CMK (cell line): ENCODE measurements at regions not wholly inside any gene's neighbourhood (a gene's known extent, or its start where the extent isn't known, plus 50 kb on each side); places are given as distances from the start of the nearest gene placed in this dataset.

Experiments
- DNase-seq: peaks from one replicate; pipeline ENCODE4 v3.0.0-alpha.2; 2010; ENCODE audit warnings: low read depth

DNA sequence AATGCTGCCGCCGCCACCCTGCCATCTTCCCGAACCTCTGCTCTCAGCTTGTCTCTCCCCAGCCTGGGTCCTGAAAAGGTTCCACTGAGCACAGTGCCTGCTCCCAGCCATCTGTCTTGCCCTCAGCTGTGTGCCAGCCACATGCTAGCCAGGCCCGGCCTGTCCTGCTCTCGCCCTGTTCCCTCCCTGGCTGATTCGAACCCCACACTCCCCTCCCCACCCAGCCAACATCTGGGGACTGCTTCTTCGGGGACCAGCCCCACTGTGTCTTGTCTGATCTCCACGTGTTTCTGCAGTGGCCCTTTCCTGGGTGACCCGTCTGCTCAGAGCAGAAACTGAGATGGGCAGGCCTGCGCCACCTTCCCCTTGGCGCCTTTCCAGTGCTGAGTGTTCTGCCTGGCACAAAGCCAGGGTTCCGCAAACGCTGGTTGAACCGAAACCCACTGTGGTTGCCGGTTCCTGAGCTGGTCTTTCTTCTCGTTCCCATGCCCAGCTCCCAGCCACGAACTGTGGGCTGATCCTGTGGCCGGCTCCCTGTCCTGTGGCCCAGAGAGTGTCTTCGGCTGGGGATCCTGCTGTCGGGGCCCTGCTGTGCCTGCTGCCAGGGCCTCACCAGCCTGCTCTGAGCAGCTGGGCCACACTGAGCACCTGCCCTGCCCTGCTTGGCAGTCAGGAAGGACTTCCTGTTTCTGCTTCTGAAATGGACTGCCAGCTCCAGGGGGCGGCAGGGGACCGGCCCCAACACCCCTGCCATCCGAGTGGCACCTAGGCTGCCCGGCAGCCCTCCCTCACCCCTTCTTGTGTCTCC is 62.7 kb upstream of the KLF13 start:
- DNase-seq: peak; percentile 75

DNA sequence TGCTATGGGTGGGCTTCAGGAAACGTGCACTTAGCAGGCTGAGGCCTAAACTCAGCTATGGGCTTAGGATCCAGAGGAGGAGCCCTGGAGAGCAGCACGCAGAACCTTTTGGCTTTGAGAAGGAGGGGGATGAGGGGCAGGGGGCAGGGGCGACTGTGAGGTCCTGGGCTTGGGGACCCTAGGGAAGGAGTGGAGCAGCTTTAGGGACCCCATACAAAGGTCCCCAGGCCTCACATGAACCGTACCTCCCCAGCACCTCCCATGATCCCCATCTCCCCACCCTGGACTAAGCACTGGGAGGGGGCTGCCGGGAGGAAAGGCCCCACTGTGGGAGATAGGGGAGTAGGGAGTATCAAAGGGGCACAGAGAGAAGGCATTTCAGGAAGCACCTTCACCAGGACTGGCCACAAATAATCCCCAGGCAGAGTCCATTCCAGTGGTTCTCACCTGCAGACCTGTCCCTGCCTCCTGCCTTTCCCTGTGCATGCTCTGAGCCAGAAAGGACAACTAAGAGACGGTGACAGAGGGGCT is 62.0 kb upstream of the KLF13 start:
- DNase-seq: no peak

DNA sequence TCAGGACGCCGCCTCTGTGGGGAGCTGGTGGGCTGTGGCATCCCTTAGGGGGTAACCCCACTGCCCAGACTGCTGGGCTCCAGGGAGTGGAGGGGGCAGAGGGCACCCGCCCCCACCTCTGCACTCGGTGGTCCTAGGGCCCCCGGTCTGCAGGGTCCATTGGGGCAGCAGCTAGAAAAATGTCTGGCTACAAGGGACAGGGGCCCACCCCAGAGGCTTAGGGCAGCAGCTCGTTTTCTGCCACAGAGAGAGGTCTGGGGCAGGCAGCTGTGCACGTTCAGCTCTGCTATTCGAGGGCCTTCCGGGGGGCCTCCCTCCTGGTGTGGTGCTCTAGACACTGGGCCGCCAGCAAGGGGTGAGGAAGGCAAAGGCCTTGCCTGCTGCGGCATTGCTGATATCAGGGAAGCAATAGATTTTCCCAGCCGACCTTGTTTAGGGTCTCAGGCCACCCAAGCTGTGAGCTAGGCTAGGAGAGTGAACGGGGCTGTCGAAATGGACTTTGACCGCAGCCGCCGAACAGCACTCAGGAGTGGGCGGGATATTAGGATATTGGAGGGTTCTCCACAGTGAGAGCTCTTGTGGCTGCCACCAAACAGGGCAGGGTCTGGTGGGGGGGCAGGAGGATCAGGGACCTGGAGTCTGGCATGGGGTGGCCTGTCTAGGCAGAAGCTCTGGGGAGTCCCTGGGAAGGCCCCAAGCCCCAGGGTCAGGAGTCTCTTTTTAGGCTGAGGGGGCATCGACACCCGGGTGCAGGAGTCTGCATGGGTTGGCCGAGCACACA is 61.4 kb upstream of the KLF13 start:
- DNase-seq: no peak

DNA sequence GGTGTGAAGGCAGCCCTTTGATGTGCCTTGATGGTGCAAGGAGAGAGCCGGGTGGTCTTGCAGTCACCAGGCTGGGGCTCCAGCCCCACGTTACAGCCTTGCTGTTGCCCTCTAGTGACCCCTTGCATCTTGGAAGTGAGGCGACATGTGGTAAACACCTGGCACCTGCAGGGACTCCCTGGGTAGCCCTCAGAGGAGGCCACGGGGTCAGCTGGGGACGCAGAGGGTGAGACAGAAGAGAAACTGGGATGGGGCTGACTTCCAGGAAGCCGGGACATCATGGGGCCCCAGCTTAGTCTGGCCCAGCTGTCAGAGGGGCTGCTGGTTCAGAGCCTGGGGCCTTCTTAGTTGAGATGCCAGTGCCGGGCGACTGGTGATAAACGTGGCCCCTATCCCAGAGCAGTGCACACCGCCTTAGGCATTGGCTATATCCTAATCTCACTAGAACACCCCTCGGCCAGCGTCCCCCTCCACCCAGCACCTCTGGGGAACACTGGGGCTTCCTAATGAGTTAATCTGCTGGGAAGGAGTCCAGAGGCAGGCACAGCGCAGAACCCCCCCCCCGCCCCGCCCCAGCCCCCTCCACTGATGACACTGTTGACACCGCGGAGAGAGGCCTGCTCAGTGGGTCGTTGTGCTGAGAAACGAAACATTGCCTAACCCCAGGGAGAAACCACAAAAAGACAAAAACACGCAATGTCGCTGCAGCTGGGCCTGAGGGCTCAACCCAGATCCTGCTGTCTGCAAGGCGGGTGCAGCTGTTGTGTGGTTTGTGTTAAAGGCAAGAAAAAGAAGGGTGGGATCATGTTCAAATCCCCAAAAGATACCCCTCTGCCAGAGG is 60.5 kb upstream of the KLF13 start:
- DNase-seq: no peak

DNA sequence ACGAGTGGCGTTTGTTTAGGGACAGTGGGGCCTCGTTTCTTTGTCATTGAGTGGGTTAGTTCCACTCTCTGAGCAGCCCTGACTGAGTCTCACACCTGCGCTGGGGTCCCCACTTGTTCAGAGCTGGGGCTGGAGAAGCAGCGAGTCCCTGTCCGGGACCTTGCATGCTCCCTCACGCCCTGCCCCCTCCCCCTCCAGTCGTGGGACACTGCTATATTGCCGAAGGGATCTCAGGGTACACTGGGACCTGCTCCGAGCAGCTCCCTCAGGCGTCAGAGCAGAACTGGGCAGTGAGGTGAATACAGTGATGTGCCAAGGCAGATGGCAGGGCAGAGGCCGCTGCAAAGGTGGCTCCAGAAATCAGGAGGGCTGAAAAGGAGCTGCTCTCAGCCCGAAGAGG is 59.9 kb upstream of the KLF13 start:
- DNase-seq: no peak

DNA sequence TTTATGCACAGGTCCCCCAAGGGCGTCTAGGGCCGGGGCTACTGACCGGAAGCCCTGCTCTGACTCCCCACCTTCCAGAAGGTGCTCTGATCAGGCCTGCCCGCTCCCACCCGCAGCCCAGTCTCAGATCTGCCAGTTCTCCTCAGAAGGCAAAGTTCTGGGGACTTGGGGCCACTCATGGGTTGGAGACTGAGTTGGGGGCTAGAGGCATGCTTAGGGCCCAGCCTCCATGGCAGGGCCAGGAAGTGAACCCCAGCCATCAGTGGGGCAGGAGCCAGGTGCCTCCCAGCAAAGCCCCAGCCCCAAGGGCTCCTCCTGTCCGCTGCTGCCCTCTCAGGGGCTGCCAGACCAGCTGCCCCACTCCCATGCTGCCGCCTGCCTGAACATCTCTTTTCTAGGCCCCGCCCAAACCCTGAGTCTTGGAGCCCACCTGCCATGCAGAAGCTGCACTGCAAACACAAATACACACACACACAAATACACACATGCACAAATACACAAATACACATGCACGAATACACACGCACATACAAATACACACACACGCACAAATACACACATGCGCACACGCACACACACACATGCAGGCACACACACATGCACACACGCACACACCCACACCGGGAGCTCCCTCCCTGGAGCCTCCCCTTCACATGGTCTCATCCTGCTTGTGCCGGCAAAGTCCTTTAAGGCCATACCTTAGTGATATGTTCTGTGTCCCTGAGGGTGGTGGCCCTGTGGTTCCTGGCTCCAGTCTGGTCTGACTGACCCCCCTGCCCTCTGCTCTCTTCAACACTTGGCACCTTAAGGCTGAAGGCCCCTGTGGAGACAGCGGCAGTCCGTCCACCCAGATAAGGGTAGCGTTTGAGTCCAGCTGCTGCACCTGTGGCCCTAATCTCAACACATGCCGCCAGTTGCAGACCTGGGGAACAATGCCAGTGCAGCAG is 59.2 kb upstream of the KLF13 start:
- no peak for DNase-seq

DNA sequence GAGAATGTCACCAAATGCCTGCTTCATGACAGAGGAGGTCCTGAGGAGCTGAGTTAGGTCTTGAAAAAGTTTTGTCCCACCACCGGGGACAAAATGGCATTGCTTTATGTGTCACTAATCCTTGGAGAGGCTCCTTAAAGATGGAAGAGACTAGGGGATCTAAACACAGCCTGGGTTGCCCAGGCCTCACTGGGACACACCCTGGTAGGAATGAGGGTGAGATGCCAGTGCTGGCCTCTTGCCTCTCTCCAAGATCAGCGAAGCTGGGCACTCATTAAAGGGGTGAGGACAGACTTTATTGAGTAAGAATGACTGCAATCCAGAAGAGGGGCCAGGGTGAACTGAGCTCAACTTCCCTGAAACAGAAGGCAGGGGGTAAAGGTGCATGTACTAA is 58.5 kb upstream of the KLF13 start:
- no peak for DNase-seq

DNA sequence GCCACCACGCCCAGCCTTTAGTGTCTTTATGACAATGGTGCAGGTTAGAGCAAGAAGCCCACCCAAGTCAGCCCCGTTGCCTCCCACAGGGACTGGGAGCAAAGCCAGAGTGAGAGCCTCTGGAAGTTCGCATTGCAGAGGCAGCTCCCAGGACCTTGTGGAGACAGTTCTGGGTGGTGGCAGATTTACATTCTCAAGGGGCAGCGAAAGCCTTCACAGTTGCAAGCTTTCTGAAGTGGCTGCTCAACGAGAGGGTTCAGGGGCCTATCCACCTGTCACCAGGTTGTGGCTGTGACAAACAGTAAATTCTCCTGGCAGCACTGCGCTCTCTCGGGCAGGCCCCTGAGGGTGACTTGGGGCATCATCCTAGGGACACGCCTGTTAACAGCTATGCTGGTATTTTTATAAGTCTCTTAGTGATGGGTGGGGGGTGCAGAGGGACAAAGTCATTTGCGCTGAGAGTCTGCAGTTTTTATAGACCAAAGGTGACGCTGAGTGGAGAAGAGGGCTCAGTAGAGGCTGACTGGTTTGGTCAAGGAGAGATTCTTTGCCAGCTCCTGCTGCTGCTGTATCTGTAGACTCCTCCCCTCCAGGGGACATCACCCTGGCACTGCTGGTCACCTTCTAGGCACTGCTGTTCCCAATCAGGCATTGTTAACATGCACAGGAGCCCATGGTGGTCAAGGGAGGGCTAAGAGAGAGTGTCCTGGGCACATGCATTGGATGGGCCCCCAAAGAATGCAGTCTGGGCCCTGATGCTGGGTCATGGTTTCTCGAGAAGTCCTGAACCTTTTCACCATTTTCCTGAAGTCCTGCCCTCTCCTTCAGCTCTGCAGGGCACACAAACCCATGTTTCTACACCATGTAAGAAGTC is 57.5 kb upstream of the KLF13 start:
- no peak for DNase-seq

DNA sequence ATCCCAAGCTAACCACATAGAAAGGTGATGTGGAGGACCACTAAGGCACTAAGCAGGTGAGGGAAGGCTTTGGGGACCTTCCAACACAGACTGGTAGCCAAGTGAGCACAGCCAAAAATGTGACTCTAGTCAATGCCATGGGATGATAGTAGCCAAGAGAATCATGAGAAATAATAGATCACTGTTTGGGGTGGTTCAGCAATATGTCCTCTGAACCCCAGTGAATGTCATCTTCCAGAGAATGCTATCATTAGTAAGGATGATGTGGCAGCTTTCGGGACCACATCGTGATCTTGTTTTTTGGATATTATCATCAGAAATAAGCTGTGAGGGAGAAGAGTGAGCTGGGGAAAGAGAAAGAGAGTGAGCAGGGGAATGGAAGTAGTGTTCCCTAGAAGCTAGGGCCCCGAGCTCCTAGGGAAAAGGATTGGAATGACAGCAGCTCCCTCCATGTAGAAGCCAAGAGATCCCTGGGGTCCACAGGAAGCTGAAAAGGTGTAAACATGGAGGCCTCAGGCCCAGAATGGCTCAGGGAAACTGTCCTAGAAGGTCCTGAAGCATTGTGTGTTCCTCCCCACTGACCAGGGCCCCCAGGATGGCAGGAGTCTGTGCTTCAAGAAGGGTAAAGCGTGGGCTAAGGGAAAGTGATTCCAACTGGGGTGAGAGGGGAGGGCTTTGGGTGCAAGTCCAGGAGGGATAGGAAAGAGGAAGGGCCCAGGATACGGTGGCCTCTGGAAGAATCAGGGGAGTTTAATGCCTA is 56.6 kb upstream of the KLF13 start:
- no peak for DNase-seq

DNA sequence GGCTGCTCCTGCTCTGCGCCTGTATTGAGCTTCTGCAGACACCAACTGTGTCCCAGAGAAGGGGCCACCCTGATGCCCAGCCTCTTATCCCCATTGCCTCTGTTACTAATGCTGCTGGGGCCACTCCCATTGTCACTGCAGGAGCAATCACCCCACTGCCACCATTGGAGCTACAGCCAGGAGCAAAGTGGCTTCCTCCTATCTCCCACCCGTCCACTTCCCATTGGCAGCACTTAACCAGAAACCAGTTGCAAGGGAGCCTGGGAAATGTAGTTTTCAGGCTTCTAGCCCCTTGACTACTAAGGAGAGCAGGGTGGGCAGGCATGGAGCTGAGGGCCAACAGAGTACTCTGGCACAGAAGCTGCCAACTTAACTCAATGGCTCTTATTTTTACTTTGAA is 55.9 kb upstream of the KLF13 start:
- no peak for DNase-seq

DNA sequence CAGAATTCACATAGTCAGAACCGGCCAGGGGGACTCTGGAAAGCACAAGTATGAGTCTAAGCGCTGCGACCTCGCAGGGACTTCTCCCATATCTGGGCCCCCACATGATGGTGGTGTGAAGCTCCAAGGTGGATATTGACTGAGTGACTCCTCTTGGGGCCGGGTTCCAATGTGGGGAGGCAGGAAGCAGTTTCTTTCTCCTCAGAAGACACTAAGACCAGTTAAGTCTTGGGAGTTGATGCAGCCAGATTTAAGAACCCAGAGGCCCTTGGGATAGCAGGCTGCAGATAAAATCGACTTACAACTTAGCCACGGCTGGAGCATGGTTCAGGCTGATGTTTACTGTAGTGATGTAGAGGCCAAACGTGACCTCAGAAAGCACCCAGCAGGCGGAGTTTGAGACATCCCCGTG is 55.4 kb upstream of the KLF13 start:
- no peak for DNase-seq

DNA sequence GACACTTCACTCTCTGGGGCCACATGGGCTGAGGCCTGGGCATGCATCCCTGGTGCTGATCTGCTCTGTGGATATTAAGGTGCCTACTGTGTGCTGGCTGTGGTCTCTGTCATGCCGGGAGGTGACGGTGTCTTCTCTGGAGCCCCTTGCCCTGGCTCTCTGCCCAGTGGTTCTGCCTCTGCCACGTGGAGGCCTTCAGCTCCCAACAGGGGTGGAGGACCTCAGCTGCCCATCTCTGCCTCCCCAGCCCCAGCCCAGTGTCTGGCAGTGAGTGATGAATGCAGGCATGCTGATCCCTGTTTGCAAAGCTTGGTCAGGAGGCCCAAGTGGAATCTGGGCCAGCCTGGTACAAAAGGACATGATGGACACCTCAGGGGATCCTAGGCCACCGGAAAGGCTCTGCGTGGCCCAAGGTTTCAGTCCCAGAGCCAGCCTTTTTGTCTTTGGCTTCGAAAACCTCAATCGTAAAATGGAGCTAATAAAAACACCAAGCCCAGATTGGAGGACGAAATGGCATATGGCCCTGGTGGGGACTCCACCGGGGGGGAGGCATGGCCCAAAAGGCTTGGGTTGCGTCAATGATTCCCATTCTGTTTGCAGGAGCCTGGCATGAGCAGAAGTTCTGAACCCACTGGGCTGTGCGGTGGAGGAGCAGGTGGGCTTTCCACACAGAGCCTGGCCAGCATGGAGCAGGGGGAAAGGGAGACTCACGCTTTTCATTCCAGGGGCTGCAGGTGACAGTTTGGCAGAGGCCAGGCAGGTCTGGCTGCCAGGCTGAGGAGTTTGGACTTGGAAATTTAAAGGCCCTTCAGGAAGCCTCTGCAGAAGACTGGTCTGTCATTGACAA is 54.7 kb upstream of the KLF13 start:
- no peak for DNase-seq

DNA sequence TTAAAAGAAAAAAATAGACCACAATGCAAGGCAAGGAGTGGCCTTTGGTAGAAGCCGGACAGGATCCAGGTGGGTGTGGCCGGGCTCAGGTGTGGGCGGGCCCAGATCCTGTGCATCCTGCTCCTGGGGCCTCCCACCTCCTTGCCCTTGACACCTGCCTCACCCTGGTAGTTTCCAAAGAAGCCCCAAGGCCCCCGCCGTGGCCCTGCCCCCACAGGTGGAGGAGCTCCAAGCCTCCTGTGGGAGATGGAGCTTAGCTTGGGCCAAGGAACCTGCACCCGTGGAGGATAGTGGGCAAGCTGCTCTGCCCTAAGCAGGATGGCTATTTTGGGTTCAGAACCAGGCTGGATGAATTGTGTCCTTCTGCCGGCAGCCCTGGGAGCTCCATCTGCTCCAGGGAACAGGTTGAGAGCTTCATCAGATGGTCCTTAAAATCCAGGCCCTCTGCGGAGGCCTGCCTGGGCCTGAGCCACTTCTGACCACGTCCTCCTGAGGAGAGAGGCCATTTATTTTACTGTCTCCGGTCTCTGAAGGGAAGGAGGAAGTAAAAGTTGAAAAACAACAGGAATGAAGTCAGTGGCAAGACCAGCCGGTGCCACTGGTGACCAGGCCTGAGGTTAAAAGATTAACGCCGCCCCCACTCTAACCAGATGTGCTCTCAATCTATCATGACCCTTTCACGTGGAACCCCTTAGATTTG is 53.9 kb upstream of the KLF13 start:
- DNase-seq: no peak

DNA sequence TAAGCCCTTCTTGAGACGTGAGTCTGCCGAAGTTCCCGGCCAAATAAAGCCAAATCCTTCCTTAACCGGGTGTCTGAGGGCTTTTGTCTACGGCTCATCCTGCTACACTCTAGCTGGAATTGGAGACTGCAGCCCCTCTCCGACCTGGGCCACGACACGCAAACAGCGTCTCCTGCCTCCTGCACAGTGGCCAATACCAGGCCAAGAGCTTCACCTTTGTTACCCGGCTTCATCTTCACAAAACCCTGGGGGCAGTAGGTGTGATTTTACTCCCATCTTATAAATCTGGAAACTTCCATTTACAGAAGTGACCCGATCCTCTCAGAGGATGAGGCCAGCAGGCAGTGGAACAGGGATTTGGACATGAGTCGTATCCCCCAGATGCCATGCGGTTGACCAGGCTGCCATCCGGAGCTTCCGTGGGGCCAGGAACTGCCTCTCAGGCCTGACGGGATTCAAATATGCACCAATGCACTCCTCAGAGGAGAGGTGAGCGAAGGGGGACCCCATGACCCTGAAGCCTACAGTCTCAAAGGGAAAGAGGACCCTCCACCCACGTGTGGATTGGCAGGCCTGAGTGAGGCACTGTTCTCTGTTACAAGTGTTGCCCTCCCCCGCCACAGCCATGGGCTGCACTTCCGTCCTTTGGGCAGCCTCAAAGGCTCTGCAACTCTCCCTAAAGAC is 53.2 kb upstream of the KLF13 start:
- DNase-seq: no peak

DNA sequence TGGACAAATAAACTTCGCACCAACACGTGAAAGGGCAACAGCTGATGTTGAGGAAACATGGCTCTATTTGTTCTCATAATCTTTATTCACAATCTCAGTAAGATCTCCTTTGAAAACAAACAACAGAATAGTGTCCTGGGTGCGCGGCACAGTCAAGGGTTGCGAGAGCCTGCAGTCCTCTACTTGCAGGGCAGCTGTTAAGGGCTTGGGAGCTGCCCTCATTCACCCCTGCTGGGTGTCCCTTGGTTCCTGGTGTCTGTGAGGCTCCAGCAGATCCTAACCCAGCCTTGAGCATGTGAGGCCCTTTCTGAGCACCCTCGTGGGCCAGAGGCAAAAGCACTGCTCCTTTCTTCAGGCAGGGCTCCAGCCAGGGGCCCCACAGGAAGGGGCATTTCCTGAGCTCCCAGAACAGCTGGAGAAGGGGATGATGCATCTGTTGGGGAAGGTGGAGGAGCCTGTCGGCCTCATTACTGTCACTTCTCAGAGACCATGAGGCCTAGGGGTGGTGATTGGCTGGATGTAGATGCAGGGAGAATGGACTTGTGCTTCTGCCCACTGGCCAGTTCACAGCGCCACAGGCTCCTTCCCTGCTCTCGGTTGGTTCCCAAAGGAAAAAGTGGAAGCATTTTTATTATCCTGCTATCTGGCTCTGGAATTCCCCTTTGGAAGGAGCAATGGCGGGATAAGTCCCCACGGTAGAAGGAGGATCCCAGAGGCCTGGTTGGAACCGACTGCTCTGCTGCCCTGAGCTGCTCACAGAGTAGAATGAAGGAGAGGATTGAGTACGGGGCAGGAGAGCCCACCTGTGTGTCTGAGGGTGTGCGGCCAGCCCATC is 51.9 kb upstream of the KLF13 start:
- no peak for DNase-seq
